GM19240 (cell line): ENCODE measurements at regions not wholly inside any gene's neighbourhood (a gene's known extent, or its start where the extent isn't known, plus 50 kb on each side); places are given as distances from the start of the nearest gene placed in this dataset.
"Not testable (repeated sequence)": the region's sequence is repeated elsewhere in the genome, so short reads cannot be mapped to it uniquely, and the experiment has no call there.

Source experiments
- DNase-seq: peaks from one replicate; pipeline ENCODE4 v3.0.0; 2011; ENCODE audit warnings: low spot score; ENCODE audit not compliant: insufficient read length

- DNase-seq: no peak
Observed at GRCh38 chr2:237195396-237196120, 109.9 kb downstream of the COPS8 start.

GRCh38 chr2:237196409-237196808 is 110.7 kb downstream of the COPS8 start:
- no peak for DNase-seq

- DNase-seq: no peak
Observed at GRCh38 chr2:237196866-237197618, 111.4 kb downstream of the COPS8 start.

- DNase-seq: no peak
Observed at GRCh38 chr2:237198164-237198855, 112.6 kb downstream of the COPS8 start.

GRCh38 chr2:237199082-237199481 is 113.4 kb downstream of the COPS8 start:
- no peak for DNase-seq

GRCh38 chr2:237199577-237199976 is 113.9 kb downstream of the COPS8 start:
- no peak for DNase-seq

- DNase-seq: no peak
Observed at GRCh38 chr2:237200462-237200861, 114.8 kb downstream of the COPS8 start.

GRCh38 chr2:237201461-237202287 is 116.0 kb downstream of the COPS8 start:
- DNase-seq: no peak

- DNase-seq: no peak
Observed at GRCh38 chr2:237202288-237203030, 116.8 kb downstream of the COPS8 start.

- DNase-seq: no peak
Observed at GRCh38 chr2:237205043-237205541, 119.4 kb downstream of the COPS8 start.

GRCh38 chr2:237205561-237205971 is 119.9 kb downstream of the COPS8 start:
- no peak for DNase-seq

GRCh38 chr2:237207646-237208045 is 122.0 kb downstream of the COPS8 start:
- no peak for DNase-seq

- no peak for DNase-seq
Observed at GRCh38 chr2:237208373-237209260, 122.9 kb downstream of the COPS8 start.

GRCh38 chr2:237209885-237210284 is 124.2 kb downstream of the COPS8 start:
- DNase-seq: no peak

GRCh38 chr2:237210297-237210696 is 124.6 kb downstream of the COPS8 start:
- DNase-seq: no peak

- DNase-seq: no peak
Observed at GRCh38 chr2:237210763-237211162, 125.1 kb downstream of the COPS8 start.

GRCh38 chr2:237212356-237213279 is 126.9 kb downstream of the COPS8 start:
- not testable (repeated sequence) for DNase-seq

- no peak for DNase-seq
Observed at GRCh38 chr2:237213315-237214022, 127.8 kb downstream of the COPS8 start.
